ENCODE measurements at regions not wholly inside any gene's neighbourhood (a gene's known extent, or its start where the extent isn't known, plus 50 kb on each side); places are given as distances from the start of the nearest gene placed in this dataset.

- TF ChIP-seq CTCF (IDR thresholded peaks at IDR 0.05; ENCODE audit: low read depth, low read length) = no peak
- DNase-seq (ENCODE audit: low read depth, low spot score) = no peak
- in situ Hi-C loops (cut with HindIII; ENCODE audit: low sequenced_read_pairs) = no loop called here
- no peak overlapping the region for H3K4me3 ChIP-seq (ENCODE audit: low read depth, low read length)
Observed at GRCh38 chr15:46556559-46557379, 921.9 kb downstream of the SQOR start.

GRCh38 chr15:46567968-46568367 is 933.1 kb downstream of the SQOR start:
- DNase-seq (ENCODE audit: low read depth, low spot score) = no peak
- in situ Hi-C loops (cut with HindIII; ENCODE audit: low sequenced_read_pairs) = no loop called here
- H3K4me3 ChIP-seq (ENCODE audit: low read depth, low read length) = no peak overlapping the region
- TF ChIP-seq CTCF (IDR thresholded peaks at IDR 0.05; ENCODE audit: low read depth, low read length) = no peak

- in situ Hi-C loops (cut with HindIII; ENCODE audit: low sequenced_read_pairs) = no loop called here
- H3K4me3 ChIP-seq (ENCODE audit: low read depth, low read length) = no peak overlapping the region
- TF ChIP-seq CTCF (IDR thresholded peaks at IDR 0.05; ENCODE audit: low read depth, low read length) = no peak
- DNase-seq (ENCODE audit: low read depth, low spot score) = no peak
Observed at GRCh38 chr15:46569781-46570180, 935.0 kb downstream of the SQOR start.

DNA sequence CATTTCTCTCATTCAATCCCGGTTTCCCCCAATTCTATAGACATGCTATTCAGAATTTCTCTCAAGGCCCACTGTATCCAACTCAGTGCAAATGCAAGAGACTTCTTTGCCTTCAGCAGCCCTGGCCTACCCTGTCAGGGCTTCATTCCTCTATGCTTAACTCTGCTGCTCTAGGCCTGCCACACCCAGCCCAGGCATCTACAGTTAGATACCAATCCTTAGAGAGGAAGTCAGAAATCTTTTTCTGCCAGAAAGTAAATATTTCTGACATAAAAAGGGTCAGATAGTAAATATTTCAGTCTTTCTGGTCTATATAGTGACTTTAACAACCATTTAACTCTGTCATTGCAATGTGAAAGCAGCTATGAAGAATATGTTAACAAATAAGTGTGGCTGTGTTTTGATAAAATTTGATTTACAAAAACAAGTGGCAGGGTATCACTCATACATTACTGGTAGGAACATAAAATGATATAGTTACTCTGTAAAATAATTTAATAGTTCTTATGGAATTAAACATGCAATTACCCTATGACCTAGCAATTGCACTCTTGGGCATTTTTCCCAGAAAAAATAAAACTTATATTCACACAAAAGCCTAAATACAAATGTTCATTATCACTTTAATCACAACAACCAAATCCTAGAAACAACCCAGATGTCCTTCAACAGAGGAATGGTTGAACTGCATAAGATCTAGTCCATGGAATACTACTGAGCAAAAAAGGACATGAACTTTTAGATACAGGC is 942.0 kb downstream of the SQOR start:
- TF ChIP-seq CTCF (IDR thresholded peaks at IDR 0.05; ENCODE audit: low read depth, low read length) = no peak
- in situ Hi-C loops (cut with HindIII; ENCODE audit: low sequenced_read_pairs) = no loop called here
- DNase-seq (ENCODE audit: low read depth, low spot score) = no peak
- no peak overlapping the region for H3K4me3 ChIP-seq (ENCODE audit: low read depth, low read length)

- H3K4me3 ChIP-seq (ENCODE audit: low read depth, low read length) = no peak overlapping the region
- no peak for TF ChIP-seq CTCF (IDR thresholded peaks at IDR 0.05; ENCODE audit: low read depth, low read length)
- in situ Hi-C loops (cut with HindIII; ENCODE audit: low sequenced_read_pairs) = no loop called here
- DNase-seq (ENCODE audit: low read depth, low spot score) = no peak
Observed at GRCh38 chr15:46577767-46578166, 942.9 kb downstream of the SQOR start.

GRCh38 chr15:46580487-46580886 is 945.7 kb downstream of the SQOR start:
- in situ Hi-C loops (cut with HindIII; ENCODE audit: low sequenced_read_pairs) = no loop called here
- DNase-seq (ENCODE audit: low read depth, low spot score) = no peak
- no peak overlapping the region for H3K4me3 ChIP-seq (ENCODE audit: low read depth, low read length)
- TF ChIP-seq CTCF (IDR thresholded peaks at IDR 0.05; ENCODE audit: low read depth, low read length) = no peak
